AG09309 (cell line): ENCODE measurements at regions not wholly inside any gene's neighbourhood (a gene's known extent, or its start where the extent isn't known, plus 50 kb on each side); places are given as distances from the start of the nearest gene placed in this dataset.

Source experiments
- DNase-seq: peaks from one replicate; pipeline ENCODE4 v3.0.0-alpha.2; 2010; ENCODE audit warnings: low read depth
- H3K4me3 ChIP-seq: 2 replicates; pipeline ENCODE4 v1.5.1; 2011; ENCODE audit warnings: mild to moderate bottlenecking, low read depth, low read length, moderate library complexity; ENCODE audit not compliant: control insufficient read depth
- CTCF ChIP-seq: IDR thresholded peaks from 2 replicates; pipeline ENCODE4 v1.5.1; 2011; ENCODE audit warnings: mild to moderate bottlenecking, low read depth, low read length, inconsistent platforms; ENCODE audit not compliant: insufficient read depth, control insufficient read depth; ENCODE audit errors: missing control alignments

GRCh38 chr10:20977300-20977699 is 80.2 kb upstream of the NEBL start:
- H3K4me3 ChIP-seq: no peak overlapping the region
- DNase-seq: no peak
- no peak for TF ChIP-seq CTCF

GRCh38 chr10:20976891-20977290 is 79.8 kb upstream of the NEBL start:
- no peak overlapping the region for H3K4me3 ChIP-seq
- no peak for TF ChIP-seq CTCF
- DNase-seq: no peak

GRCh38 chr10:20976390-20976789 is 79.3 kb upstream of the NEBL start:
- no peak overlapping the region for H3K4me3 ChIP-seq
- TF ChIP-seq CTCF: no peak
- no peak for DNase-seq

- H3K4me3 ChIP-seq: no peak overlapping the region
- DNase-seq: no peak
- TF ChIP-seq CTCF: no peak
These were observed 78.1 kb upstream of the NEBL start for GRCh38 chr10:20975236-20975635.

- TF ChIP-seq CTCF: no peak
- DNase-seq: no peak
- H3K4me3 ChIP-seq: no peak overlapping the region
These were observed 75.8 kb upstream of the NEBL start for GRCh38 chr10:20972925-20973324.

GRCh38 chr10:20971901-20972300 is 74.8 kb upstream of the NEBL start:
- no peak overlapping the region for H3K4me3 ChIP-seq
- DNase-seq: no peak

More at GRCh38 chr10:20971901-20972300, 74.8 kb upstream of the NEBL start:
- no peak for TF ChIP-seq CTCF
